Karpas-422 (cell line): ENCODE measurements at regions not wholly inside any gene's neighbourhood (a gene's known extent, or its start where the extent isn't known, plus 50 kb on each side); places are given as distances from the start of the nearest gene placed in this dataset.
"Not testable (repeated sequence)": the region's sequence is repeated elsewhere in the genome, so short reads cannot be mapped to it uniquely, and the experiment has no call there.

Experiments
- DNase-seq: peaks from one replicate; pipeline ENCODE4 v3.0.0-alpha.2; 2015
- H2AFZ ChIP-seq: fragments of 200-600 bp; sonication (generic); 2 replicates; pipeline ENCODE4 v1.6.1; 2014; ENCODE audit warnings: antibody characterized with exemption, low read length, mixed read lengths
- H3K27ac ChIP-seq: fragments of 200-600 bp; sonication (generic); 2 replicates; pipeline ENCODE4 v1.5.1; 2014; ENCODE audit warnings: mild to moderate bottlenecking, low read length, moderate library complexity
- H3K27me3 ChIP-seq: fragments of 200-600 bp; sonication (generic); 2 replicates; pipeline ENCODE4 v1.6.1; 2014; ENCODE audit warnings: low read length, mixed read lengths
- H3K36me3 ChIP-seq: fragments of 200-600 bp; sonication (generic); 2 replicates; pipeline ENCODE4 v1.6.1; 2014; ENCODE audit warnings: low read length, mixed read lengths; ENCODE audit not compliant: insufficient read depth
- H3K4me1 ChIP-seq: fragments of 200-600 bp; sonication (generic); 2 replicates; pipeline ENCODE4 v1.6.1; 2014; ENCODE audit warnings: mild to moderate bottlenecking, low read length, mixed read lengths
- H3K4me2 ChIP-seq: fragments of 200-600 bp; sonication (generic); 2 replicates; pipeline ENCODE4 v1.6.1; 2014; ENCODE audit warnings: low read length, low read depth, mild to moderate bottlenecking; ENCODE audit not compliant: poor library complexity, severe bottlenecking
- H3K4me3 ChIP-seq: fragments of 200-600 bp; sonication (generic); 2 replicates; pipeline ENCODE4 v1.5.1; 2014; ENCODE audit warnings: mild to moderate bottlenecking, antibody characterized with exemption, low read length, mixed read lengths
- H3K79me2 ChIP-seq: fragments of 200-600 bp; sonication (generic); 2 replicates; pipeline ENCODE4 v1.6.1; 2014; ENCODE audit warnings: mild to moderate bottlenecking, low read length, mixed read lengths
- H3K9ac ChIP-seq: fragments of 200-600 bp; sonication (generic); 2 replicates; pipeline ENCODE4 v1.6.0; 2014; ENCODE audit warnings: low read length
- H3K9me2 ChIP-seq: fragments of 200-600 bp; sonication (generic), shearing (Covaris generic); replicated peaks from 2 replicates; pipeline ENCODE4 v1.6.0; 2014; ENCODE audit warnings: mild to moderate bottlenecking, low read length, moderate library complexity; ENCODE audit not compliant: insufficient read depth
- H3K9me3 ChIP-seq: fragments of 300-700, 200-600 bp; sonication (generic); 2 replicates; pipeline ENCODE4 v1.6.1; 2014; ENCODE audit warnings: low read length, mixed read lengths
- H4K20me1 ChIP-seq: fragments of 200-600 bp; sonication (generic); 2 replicates; pipeline ENCODE4 v1.6.1; 2014; ENCODE audit warnings: mild to moderate bottlenecking, antibody characterized with exemption, low read length, low read depth; ENCODE audit not compliant: insufficient read depth

DNA sequence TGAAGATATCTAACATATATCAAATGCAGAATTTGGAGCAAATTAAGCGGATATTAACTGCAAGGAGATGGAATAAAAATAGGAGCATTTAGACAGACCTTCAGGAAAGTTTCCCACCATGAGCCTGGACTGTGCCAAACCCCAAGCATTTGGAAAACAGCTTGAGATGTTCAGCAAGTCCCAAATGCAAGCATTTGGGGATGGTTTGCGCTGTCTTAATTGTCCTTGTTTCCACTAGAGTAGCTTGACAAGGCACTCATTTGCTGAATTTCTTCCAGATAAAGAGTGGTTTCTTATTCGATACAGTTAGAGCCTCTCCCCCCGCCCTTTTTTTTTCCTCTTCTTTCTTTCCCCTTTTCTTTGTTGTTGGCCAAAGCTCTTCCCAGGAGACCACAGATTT is 77.1 kb upstream of the CDC42EP3 start:
- H3K9me2 ChIP-seq: no peaks in the 10 kb centered on the region
- no peaks in the 10 kb centered on the region for H3K27me3 ChIP-seq
- no peaks in the 10 kb centered on the region for H4K20me1 ChIP-seq
- H3K79me2 ChIP-seq: no peaks in the 10 kb centered on the region
- no peaks in the 10 kb centered on the region for H3K9me3 ChIP-seq
- H3K4me2 ChIP-seq: no peak overlapping the region
- no peak for DNase-seq
- no peaks in the 10 kb centered on the region for H3K36me3 ChIP-seq
- no peaks in the 10 kb centered on the region for H3K4me1 ChIP-seq
- H3K9ac ChIP-seq: no peak overlapping the region
- H3K4me3 ChIP-seq: no peak overlapping the region
- H2AFZ ChIP-seq: no peak overlapping the region
- no peak overlapping the region for H3K27ac ChIP-seq

DNA sequence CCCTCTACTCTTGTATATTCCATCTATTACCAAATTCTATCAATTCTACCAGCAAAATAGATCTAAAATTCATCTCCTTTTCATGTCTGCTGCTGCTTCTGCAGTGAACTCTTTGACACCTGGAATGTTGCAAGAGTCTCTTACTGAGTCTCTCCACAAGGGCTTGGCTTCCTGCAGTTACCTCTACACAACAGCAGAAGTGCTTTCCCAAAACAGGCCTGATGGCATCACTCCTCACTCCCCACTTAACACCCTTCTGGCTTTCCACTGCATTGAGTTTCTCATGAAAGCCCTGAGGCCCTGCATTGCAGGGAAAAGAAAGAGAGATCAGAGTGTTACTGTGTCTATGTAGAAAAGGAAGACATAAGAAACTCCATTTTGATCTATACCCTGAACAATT is 78.8 kb upstream of the CDC42EP3 start:
- H3K9me2 ChIP-seq, H3K79me2 ChIP-seq, H4K20me1 ChIP-seq, H3K4me3 ChIP-seq, H3K36me3 ChIP-seq, H3K27ac ChIP-seq, H3K9me3 ChIP-seq, H3K9ac ChIP-seq, H2AFZ ChIP-seq, H3K27me3 ChIP-seq, H3K4me1 ChIP-seq, H3K4me2 ChIP-seq, DNase-seq: not testable (repeated sequence)

DNA sequence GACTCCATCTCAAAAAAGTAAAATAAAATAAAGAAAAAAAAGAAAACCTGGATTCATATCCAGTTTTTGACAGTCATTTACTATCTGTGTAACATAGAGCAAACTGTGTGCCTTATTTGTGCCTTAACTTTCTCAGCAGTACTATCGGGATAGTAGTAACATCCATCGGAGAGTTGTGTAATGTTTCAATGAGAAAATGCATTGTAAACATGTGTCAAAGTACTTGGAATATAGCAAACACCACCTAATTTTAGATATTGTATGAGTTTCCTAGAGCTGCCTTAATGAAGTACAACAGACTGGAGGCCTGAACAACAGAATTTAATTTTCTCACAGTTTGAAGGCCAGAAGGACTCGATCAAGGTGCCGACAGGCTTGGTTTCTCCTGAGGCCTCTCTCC is 81.3 kb upstream of the CDC42EP3 start:
- Histone ChIP-seq H2AFZ (no peak overlapping the region), H3K27ac (no peak overlapping the region), H3K4me2 (no peak overlapping the region), H3K9ac (no peak overlapping the region), H3K9me3 (no peaks in the 10 kb centered on the region), H3K36me3 (no peaks in the 10 kb centered on the region), H3K9me2 (no peaks in the 10 kb centered on the region), H3K79me2 (no peaks in the 10 kb centered on the region), H4K20me1 (no peaks in the 10 kb centered on the region), H3K27me3 (no peaks in the 10 kb centered on the region), H3K4me1 (no peaks in the 10 kb centered on the region), H3K4me3 (no peak overlapping the region)
- no peak for DNase-seq

DNA sequence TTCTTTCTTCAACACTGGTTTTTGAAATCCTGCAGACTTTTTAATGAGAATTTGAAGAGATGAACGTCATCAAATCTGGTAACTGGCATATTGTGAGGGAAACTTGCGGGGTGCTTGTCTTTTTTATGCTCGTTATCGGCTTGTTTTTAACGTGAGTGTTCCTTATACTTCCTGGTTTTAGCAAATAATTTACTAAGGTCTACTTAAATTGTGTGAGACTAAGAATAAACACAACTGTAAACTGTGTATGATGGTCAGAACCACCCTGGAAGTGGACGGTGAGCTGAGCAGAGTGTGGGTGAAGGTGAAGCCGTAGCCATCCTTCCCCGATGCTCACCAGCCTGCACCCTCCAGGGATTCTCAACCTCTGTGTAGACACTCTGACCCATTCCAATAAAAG is 82.3 kb upstream of the CDC42EP3 start:
- no peak for DNase-seq
- H3K27me3 ChIP-seq: no peaks in the 10 kb centered on the region
- H3K9me3 ChIP-seq: no peaks in the 10 kb centered on the region
- no peak overlapping the region for H3K9ac ChIP-seq
- H4K20me1 ChIP-seq: no peaks in the 10 kb centered on the region
- H3K4me1 ChIP-seq: no peaks in the 10 kb centered on the region
- H3K4me3 ChIP-seq: no peak overlapping the region
- no peaks in the 10 kb centered on the region for H3K79me2 ChIP-seq
- H2AFZ ChIP-seq: no peak overlapping the region
- no peak overlapping the region for H3K4me2 ChIP-seq
- H3K9me2 ChIP-seq: no peaks in the 10 kb centered on the region
- H3K36me3 ChIP-seq: no peaks in the 10 kb centered on the region
- H3K27ac ChIP-seq: no peak overlapping the region

DNA sequence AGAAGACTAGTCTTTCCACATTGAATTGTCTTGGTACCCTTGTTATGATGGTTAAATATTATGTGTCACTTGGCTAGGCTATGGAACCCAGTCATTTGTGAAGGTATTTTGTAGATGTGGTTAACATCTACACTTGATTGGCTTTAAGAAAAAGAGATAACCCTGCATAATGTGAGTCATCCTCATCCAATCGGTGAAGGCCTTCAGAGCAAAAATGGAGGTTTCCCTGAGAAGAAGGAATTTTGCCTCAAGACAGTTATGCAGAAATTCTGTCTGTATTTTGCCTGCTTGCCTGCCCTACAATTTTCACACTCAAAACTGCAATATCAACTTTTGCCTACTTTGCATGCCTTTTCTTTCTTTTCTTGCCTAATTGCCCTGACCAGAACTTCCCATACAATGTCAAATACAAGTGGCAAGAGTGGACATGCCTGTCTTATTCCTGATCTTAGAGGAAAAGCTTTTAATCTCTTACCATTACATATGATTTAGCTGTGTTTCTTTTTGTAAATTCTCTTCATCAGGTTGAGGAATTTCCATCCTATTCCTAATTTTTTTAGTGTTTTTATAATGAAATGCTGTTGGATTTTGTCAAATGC is 84.6 kb upstream of the CDC42EP3 start:
- not testable (repeated sequence) for H4K20me1 ChIP-seq, H3K27ac ChIP-seq, DNase-seq, H3K9me2 ChIP-seq, H3K27me3 ChIP-seq, H3K79me2 ChIP-seq, H2AFZ ChIP-seq, H3K36me3 ChIP-seq, H3K4me1 ChIP-seq, H3K9ac ChIP-seq, H3K4me3 ChIP-seq, H3K4me2 ChIP-seq, H3K9me3 ChIP-seq

DNA sequence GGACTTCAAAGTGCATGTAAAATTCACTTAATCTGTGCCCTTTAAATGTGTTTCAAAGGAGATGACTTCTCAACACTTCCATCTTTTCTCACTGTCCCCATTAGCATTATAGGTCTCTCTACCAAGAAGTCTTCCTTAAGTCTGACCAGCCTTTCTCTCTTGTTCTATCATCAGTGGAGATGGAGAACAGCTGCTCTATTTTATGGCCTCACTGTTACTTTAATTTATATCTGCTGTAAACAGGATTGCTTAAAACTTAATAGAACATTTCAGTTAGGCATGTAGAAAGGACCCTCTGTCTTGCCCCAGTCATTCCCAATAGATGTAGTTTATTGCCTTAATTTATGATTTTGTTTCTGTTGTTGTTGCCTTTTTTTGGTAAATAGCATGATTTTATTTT is 86.0 kb upstream of the CDC42EP3 start:
- not testable (repeated sequence) for H3K4me1 ChIP-seq, H3K4me3 ChIP-seq, DNase-seq, H2AFZ ChIP-seq, H3K9me2 ChIP-seq, H3K4me2 ChIP-seq, H3K79me2 ChIP-seq, H3K27me3 ChIP-seq, H3K9me3 ChIP-seq, H4K20me1 ChIP-seq, H3K27ac ChIP-seq, H3K9ac ChIP-seq, H3K36me3 ChIP-seq

DNA sequence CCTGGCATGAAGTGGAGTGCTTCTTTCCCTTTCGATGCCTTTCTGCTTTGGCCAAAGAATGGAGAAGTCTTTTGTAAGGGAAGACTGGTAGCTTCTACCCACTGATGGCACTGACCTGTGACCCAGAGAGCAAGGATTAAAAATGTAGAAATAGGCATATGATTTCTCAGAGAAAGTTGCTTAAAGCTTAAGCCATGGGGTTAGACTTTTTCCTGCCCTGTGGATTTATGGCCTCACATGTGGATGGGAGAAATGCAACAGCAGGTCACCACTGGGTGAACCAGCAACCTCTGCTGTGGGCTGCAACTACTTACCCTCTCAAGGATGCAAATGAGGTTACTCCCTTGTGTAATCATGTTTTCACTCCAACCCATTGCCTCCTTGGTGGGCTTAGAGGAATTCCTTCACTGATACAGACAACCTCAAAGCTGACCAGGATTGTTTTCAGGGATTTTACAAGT is 86.7 kb upstream of the CDC42EP3 start:
- not testable (repeated sequence) for H3K9me2 ChIP-seq, H3K4me1 ChIP-seq, H2AFZ ChIP-seq, H3K27ac ChIP-seq, DNase-seq, H3K9me3 ChIP-seq, H3K27me3 ChIP-seq, H3K4me2 ChIP-seq, H3K36me3 ChIP-seq, H3K9ac ChIP-seq, H3K79me2 ChIP-seq, H4K20me1 ChIP-seq, H3K4me3 ChIP-seq

DNA sequence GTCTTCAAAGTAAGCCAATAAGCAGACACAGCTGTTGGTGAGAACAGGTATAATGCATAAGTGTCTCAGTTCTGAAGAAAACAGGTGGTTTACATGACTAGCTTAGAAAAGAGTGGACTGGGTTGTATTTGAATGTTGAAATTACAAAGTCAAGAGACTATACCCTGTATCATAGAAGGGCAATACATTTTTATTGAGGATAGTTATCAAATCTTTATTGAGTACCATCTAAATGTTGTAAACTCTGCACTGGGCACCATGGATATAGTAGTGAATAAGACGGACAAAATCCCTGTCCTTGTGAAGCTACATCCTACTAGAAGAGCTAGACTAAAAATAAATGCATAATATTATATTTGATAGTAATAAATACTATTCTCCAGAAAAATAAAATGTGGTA is 88.5 kb upstream of the CDC42EP3 start:
- not testable (repeated sequence) for H3K27me3 ChIP-seq, H3K36me3 ChIP-seq, H4K20me1 ChIP-seq, H2AFZ ChIP-seq, H3K9me3 ChIP-seq, H3K9me2 ChIP-seq, H3K4me2 ChIP-seq, DNase-seq, H3K4me1 ChIP-seq, H3K4me3 ChIP-seq, H3K27ac ChIP-seq, H3K9ac ChIP-seq, H3K79me2 ChIP-seq

DNA sequence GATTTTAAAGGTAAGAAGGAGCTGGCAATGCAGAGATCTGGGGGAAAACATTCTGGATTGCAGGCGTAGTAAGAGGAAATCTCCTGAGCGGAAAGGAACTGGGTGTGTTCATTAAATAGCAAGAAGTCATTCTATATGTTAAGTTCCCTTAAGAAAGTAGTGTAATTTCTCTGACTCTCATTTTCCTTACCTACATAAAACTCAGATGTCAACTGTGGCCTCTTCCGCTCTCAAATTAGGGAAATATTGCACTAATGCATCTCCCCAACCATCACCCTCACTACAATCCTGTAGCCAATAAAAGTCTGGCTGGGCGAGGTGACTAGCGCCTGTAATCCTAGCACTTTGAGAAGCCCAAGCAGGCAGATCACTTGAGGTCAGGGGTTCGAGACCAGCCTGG is 89.0 kb upstream of the CDC42EP3 start:
- no peaks in the 10 kb centered on the region for H3K9me3 ChIP-seq

More for the DNA sequence above, 89.0 kb upstream of the CDC42EP3 start:
- H3K9me2 ChIP-seq: no peaks in the 10 kb centered on the region
- no peaks in the 10 kb centered on the region for H3K4me1 ChIP-seq
- no peak overlapping the region for H3K4me3 ChIP-seq
- no peak for DNase-seq
- H3K27me3 ChIP-seq: no peaks in the 10 kb centered on the region
- no peak overlapping the region for H3K4me2 ChIP-seq
- H3K27ac ChIP-seq: no peak overlapping the region
- no peak overlapping the region for H3K9ac ChIP-seq
- H4K20me1 ChIP-seq: no peaks in the 10 kb centered on the region
- H2AFZ ChIP-seq: no peak overlapping the region
- H3K36me3 ChIP-seq: no peaks in the 10 kb centered on the region
- no peaks in the 10 kb centered on the region for H3K79me2 ChIP-seq
